ENCODE measurements at regions not wholly inside any gene's neighbourhood (a gene's known extent, or its start where the extent isn't known, plus 50 kb on each side); places are given as distances from the start of the nearest gene placed in this dataset.
"Not testable (repeated sequence)": the region's sequence is repeated elsewhere in the genome, so short reads cannot be mapped to it uniquely, and the experiment has no call there.

DNA sequence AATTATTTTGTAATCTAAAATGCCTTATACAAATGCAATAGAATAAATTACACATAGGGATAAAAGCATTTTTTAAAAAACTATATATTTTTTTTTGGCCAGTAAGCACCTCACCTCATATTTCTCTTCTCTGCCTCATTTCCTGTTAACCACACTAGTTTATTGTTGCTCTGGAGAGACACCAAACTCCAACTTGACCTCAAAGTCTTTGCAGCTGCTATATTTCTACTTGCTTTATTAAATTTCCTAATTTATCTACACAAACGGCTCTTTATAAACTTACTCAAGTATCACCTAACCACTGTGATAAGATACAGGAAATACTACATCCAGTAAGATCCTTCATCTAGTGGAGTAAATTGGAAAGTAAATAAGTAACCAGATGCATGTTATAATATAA lies 622.3 kb downstream of the C12orf50 start:
- TF ChIP-seq, protein P1, sequence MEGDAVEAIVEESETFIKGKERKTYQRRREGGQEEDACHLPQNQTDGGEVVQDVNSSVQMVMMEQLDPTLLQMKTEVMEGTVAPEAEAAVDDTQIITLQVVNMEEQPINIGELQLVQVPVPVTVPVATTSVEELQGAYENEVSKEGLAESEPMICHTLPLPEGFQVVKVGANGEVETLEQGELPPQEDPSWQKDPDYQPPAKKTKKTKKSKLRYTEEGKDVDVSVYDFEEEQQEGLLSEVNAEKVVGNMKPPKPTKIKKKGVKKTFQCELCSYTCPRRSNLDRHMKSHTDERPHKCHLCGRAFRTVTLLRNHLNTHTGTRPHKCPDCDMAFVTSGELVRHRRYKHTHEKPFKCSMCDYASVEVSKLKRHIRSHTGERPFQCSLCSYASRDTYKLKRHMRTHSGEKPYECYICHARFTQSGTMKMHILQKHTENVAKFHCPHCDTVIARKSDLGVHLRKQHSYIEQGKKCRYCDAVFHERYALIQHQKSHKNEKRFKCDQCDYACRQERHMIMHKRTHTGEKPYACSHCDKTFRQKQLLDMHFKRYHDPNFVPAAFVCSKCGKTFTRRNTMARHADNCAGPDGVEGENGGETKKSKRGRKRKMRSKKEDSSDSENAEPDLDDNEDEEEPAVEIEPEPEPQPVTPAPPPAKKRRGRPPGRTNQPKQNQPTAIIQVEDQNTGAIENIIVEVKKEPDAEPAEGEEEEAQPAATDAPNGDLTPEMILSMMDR (IDR thresholded peaks at IDR 0.05 in 8 of 11, conservative IDR thresholded peaks at IDR 0.05 in 3 of 11), result no peak
- no peak for TF ChIP-seq POLR2A (IDR thresholded peaks at IDR 0.05)
- DNase-seq, result no peak
- 41 to 60% (median 54%) methylated on average over 1 of the region's 1 CpG for WGBS, 5 donors
- intact Hi-C loops (cut with DNase I; ENCODE audit: low total_unique reads), result no loop called here
- Histone ChIP-seq H3K4me1 (no peaks in the 10 kb centered on the region), H3K4me3 (no peak overlapping the region), H3K36me3 (no peaks in the 10 kb centered on the region), H3K9me3 (peaks cover 0 to 22% (median 8%) of the 10 kb centered on the region in 8 donors), H3K27ac (no peak overlapping the region), H3K27me3 (replicated peaks in 1 of 7) (no peaks in the 10 kb centered on the region)

DNA sequence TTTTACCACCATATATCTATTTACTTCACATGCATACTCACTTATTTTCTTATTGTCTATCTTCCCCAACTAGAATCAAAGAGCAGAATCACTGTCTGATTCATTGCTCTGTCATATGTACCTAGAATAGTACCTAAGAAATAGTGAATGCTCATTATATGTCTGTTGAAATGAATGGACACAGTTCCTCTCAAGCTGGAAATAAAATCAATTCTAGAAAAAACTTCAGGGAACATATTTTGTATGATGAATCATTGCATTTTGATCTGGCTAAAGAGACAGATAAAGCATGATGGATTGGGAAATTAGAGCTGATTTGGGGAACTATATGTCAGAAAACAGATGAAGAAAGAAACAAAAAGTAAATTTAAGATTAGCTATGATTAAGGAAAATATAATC lies 623.3 kb downstream of the C12orf50 start:
- DNase-seq, result no peak
- Histone ChIP-seq H3K36me3 (no peaks in the 10 kb centered on the region), H3K27me3 (replicated peaks in 1 of 7) (no peaks in the 10 kb centered on the region), H3K27ac (no peak overlapping the region), H3K9me3 (peaks cover 0 to 12% (median 5%) of the 10 kb centered on the region in 8 donors), H3K4me1 (no peaks in the 10 kb centered on the region), H3K4me3 (no peak overlapping the region)
- no peak for TF ChIP-seq POLR2AphosphoS5 (IDR thresholded peaks at IDR 0.05)
- TF ChIP-seq POLR2A (IDR thresholded peaks at IDR 0.05), result no peak
- TF ChIP-seq, protein P1 (IDR thresholded peaks at IDR 0.05 in 8 of 11, conservative IDR thresholded peaks at IDR 0.05 in 3 of 11), result no peak
- intact Hi-C loops (cut with DNase I; ENCODE audit: low total_unique reads), result no loop called here

DNA sequence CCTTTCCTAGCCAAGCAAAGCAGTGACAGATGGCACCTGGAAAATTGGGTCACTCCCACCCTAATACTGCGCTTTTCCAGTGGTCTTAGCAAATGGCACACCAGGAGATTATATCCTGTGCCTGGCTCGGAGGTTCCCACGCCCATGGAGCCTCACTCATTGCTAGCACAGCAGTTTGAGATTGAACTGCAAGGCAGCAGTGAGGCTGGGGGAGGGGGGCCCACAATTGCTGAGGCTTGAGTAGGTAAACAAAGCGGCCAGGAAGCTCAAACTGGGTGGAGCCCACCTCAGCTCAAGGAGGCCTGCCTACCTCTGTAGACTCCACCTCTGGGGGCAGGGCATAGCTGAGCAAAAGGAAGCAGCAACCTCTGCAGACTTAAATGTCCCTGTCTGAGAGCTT lies 635.0 kb downstream of the C12orf50 start:
- intact Hi-C loops (cut with DNase I; ENCODE audit: low total_unique reads); H3K4me1 ChIP-seq; H3K4me3 ChIP-seq; H3K36me3 ChIP-seq; H3K27ac ChIP-seq; H3K27me3 ChIP-seq (replicated peaks in 1 of 7); DNase-seq: not testable (repeated sequence)
- peaks cover 0 to 28% (median 10%) of the 10 kb centered on the region in 8 donors for H3K9me3 ChIP-seq
- WGBS, 5 donors, result 70 to 92% (median 79%) methylated on average over 4 of the region's 4 CpGs

DNA sequence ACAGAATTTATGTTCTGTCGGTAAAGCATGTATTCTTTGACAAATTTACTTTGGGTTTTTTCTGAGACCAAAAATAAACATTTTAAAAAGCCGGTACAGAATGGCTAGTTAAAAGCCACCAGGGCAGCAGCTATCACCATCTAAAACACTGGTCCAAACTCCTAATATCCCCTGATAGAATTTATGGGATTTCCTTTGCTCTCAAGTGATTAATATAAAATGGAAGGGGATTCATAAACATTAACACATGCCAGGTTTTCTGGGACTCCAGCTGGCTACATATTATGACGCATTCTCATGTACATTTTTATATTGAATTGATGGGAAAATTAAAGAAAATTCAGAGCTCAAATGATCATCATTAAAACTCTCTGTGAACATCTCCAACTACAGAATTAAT lies 640.8 kb downstream of the C12orf50 start:
- Histone ChIP-seq H3K27me3 (replicated peaks in 1 of 7) (no peaks in the 10 kb centered on the region), H3K4me1 (no peaks in the 10 kb centered on the region), H3K36me3 (no peaks in the 10 kb centered on the region), H3K27ac (no peak overlapping the region), H3K4me3 (no peak overlapping the region), H3K9me3 (peaks cover 0 to 2% (median 0%) of the 10 kb centered on the region in 8 donors)
- WGBS, 5 donors, result 73 to 92% (median 83%) methylated on average over 3 of the region's 3 CpGs
- DNase-seq, result no peak
- TF ChIP-seq POLR2A (IDR thresholded peaks at IDR 0.05), result no peak
- TF ChIP-seq, protein P1 (IDR thresholded peaks at IDR 0.05 in 8 of 11, conservative IDR thresholded peaks at IDR 0.05 in 3 of 11), result no peak
- TF ChIP-seq POLR2AphosphoS5 (IDR thresholded peaks at IDR 0.05), result no peak
- intact Hi-C loops (cut with DNase I; ENCODE audit: low total_unique reads), result no loop called here

DNA sequence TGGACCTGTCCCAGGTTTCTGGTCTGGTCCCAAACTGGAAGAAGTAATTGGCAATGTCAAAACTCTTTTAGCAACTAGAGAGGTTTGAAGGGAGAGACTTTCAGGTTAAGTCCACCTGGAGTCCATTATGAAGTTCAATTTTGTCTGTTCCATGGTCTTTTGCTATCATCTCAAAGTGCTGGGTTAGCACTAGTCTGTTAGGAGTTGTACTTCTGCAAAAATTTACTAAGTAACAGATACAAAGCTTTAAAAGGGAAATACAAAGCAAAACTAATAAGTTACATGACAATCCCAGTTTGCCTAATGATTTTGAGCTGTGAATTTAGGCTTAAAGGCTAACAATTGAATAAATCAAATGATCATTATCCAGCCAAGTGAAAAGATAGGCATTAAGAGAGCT lies 643.9 kb downstream of the C12orf50 start:
- TF ChIP-seq, protein P1 (IDR thresholded peaks at IDR 0.05 in 8 of 11, conservative IDR thresholded peaks at IDR 0.05 in 3 of 11), result no peak
- TF ChIP-seq POLR2AphosphoS5 (IDR thresholded peaks at IDR 0.05) (no peak), POLR2A (IDR thresholded peaks at IDR 0.05) (no peak)
- DNase-seq, result no peak
- Histone ChIP-seq H3K9me3 (no peaks in the 10 kb centered on the region), H3K36me3 (no peaks in the 10 kb centered on the region), H3K27me3 (replicated peaks in 1 of 7) (no peaks in the 10 kb centered on the region), H3K4me3 (no peak overlapping the region), H3K4me1 (no peaks in the 10 kb centered on the region), H3K27ac (no peak overlapping the region)
- intact Hi-C loops (cut with DNase I; ENCODE audit: low total_unique reads), result no loop called here
